Spleen (tissue), 11 donors: ENCODE measurements at regions not wholly inside any gene's neighbourhood (a gene's known extent, or its start where the extent isn't known, plus 50 kb on each side); places are given as distances from the start of the nearest gene placed in this dataset.
"Not testable (repeated sequence)": the region's sequence is repeated elsewhere in the genome, so short reads cannot be mapped to it uniquely, and the experiment has no call there.

Experiments
- DNase-seq: peaks from one replicate; pipeline ENCODE4 v3.0.0-alpha.2; 2020
- H3K27ac ChIP-seq, 8 donors: fragments of 200-600 bp; sonication (generic) in 7 of 8; 1 replicate in 4 of 8; 2 replicates in 4 of 8; pipeline versions ENCODE4 v1.5.0 to v1.8.0; 2016 to 2021; ENCODE audit warnings: inconsistent platforms in 4 of 8, mild to moderate bottlenecking in 4 of 8, moderate library complexity in 1 of 8
- H3K27me3 ChIP-seq, 7 donors: fragments of 200-600 bp; sonication (generic) in 6 of 7; replicated peaks in 1 of 7; 1 replicate in 4 of 7; 2 replicates in 3 of 7; pipeline versions ENCODE4 v1.5.0 to v1.8.0; 2016 to 2021; ENCODE audit warnings: inconsistent platforms in 3 of 7, mild to moderate bottlenecking in 1 of 7
- H3K36me3 ChIP-seq, 6 donors: fragments of 200-600 bp; sonication (generic) in 5 of 6; 1 replicate in 4 of 6; 2 replicates in 2 of 6; pipeline versions ENCODE4 v1.5.0 to v1.8.0; 2016 to 2021; ENCODE audit warnings: inconsistent platforms in 2 of 6
- H3K4me1 ChIP-seq, 6 donors: fragments of 200-600 bp; sonication (generic) in 5 of 6; 1 replicate in 3 of 6; 2 replicates in 3 of 6; pipeline versions ENCODE4 v1.5.0 to v1.8.0; 2016 to 2021; ENCODE audit warnings: inconsistent platforms in 3 of 6
- H3K4me3 ChIP-seq, 8 donors: fragments of 200-600 bp; sonication (generic) in 7 of 8; 1 replicate in 4 of 8; 2 replicates in 4 of 8; pipeline versions ENCODE4 v1.5.0 to v1.8.0; 2016 to 2021; ENCODE audit warnings: inconsistent platforms in 4 of 8, mild to moderate bottlenecking in 4 of 8, moderate library complexity in 2 of 8
- H3K9me3 ChIP-seq, 8 donors: fragments of 200-600 bp; sonication (generic) in 7 of 8; 1 replicate in 4 of 8; 2 replicates in 4 of 8; pipeline versions ENCODE4 v1.5.0 to v1.8.0; 2016 to 2021; ENCODE audit warnings: inconsistent platforms in 4 of 8
- POLR2A ChIP-seq, 3 donors: fragments of 450-650 bp; IDR thresholded peaks; one replicate each; pipeline ENCODE4 v1.5.1; 2017; ENCODE audit warnings: antibody characterized with exemption in 3 of 3, mild to moderate bottlenecking in 1 of 3
- POLR2AphosphoS5 ChIP-seq, 3 donors: sonication (generic); formaldehyde crosslinking; IDR thresholded peaks; one replicate each; pipeline ENCODE4 v1.5.1; 2017; ENCODE audit warnings: antibody characterized with exemption in 3 of 3
- WGBS, 5 donors: extraction: QIAGEN DNeasy Blood & Tissue Kit in 3 of 5; methylation state at CpG; one replicate each; pipeline versions ENCODE4 v1.1.5 to v1.1.7; 2013 to 2018; 5-methylcytosine and 5-hydroxymethylcytosine counted together
- intact Hi-C: fragments of 100-400 bp; cut with DNase I; formaldehyde crosslinking; loops from one replicate; pipeline ENCODE4 v1.15.0; 2023; ENCODE audit warnings: low total_unique reads
- TF ChIP-seq, protein P1 (sequence below), 11 experiments: fragments of 200-600 bp in 7 of 11; fragments of 450-650 bp in 4 of 11; sonication (generic) in 4 of 11; IDR thresholded peaks in 8 of 11; conservative IDR thresholded peaks in 3 of 11; 1 replicate in 7 of 11; 2 replicates in 4 of 11; pipeline versions ENCODE4 v1.4.0 to v1.8.0; 2016 to 2021; ENCODE audit warnings: antibody characterized with exemption in 11 of 11, inconsistent platforms in 4 of 11, mild to moderate bottlenecking in 1 of 11
- donor health status: healthy with polysubstance abuse.
- donor health status: DM: no; HTN: no; CAD: no; lungs with moderate emphysema.
- donor health status: DM: no; HTN: no; CAD: no.
- donor health status: Bipolar disorder and iron deficiency.
- donor health status: healthy.
- donor health status: DM: no; HTN: no; CAD: no.
- donor health status: DM: yes; HTN: yes; CAD: no.

GRCh38 chr15:99818872-99819271 lies 85.6 kb upstream of the LYSMD4 start:
- Histone ChIP-seq H3K9me3 (no peaks in the 10 kb centered on the region), H3K4me3 (no peak overlapping the region), H3K36me3 (peaks cover 0 to 22% (median 0%) of the 10 kb centered on the region in 6 donors), H3K27ac (no peak overlapping the region), H3K4me1 (no peaks in the 10 kb centered on the region), H3K27me3 (no peaks in the 10 kb centered on the region)
- TF ChIP-seq, protein P1, sequence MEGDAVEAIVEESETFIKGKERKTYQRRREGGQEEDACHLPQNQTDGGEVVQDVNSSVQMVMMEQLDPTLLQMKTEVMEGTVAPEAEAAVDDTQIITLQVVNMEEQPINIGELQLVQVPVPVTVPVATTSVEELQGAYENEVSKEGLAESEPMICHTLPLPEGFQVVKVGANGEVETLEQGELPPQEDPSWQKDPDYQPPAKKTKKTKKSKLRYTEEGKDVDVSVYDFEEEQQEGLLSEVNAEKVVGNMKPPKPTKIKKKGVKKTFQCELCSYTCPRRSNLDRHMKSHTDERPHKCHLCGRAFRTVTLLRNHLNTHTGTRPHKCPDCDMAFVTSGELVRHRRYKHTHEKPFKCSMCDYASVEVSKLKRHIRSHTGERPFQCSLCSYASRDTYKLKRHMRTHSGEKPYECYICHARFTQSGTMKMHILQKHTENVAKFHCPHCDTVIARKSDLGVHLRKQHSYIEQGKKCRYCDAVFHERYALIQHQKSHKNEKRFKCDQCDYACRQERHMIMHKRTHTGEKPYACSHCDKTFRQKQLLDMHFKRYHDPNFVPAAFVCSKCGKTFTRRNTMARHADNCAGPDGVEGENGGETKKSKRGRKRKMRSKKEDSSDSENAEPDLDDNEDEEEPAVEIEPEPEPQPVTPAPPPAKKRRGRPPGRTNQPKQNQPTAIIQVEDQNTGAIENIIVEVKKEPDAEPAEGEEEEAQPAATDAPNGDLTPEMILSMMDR (IDR thresholded peaks at IDR 0.05 in 8 of 11, conservative IDR thresholded peaks at IDR 0.05 in 3 of 11): no peak
- no peak for TF ChIP-seq POLR2AphosphoS5 (IDR thresholded peaks at IDR 0.05)
- no peak for TF ChIP-seq POLR2A (IDR thresholded peaks at IDR 0.05)
- intact Hi-C loops: no loop called here
- WGBS, 5 donors: 88 to 98% (median 95%) methylated on average over 3 of the region's 3 CpGs
- no peak for DNase-seq

- H3K27me3 ChIP-seq, H3K27ac ChIP-seq, H3K9me3 ChIP-seq, H3K4me3 ChIP-seq, H3K4me1 ChIP-seq, intact Hi-C loops, DNase-seq: not testable (repeated sequence)
- peaks cover 0 to 35% (median 3%) of the 10 kb centered on the region in 6 donors for H3K36me3 ChIP-seq
- 87 to 100% (median 98%) methylated on average over 2 of the region's 2 CpGs for WGBS, 5 donors
Observed at GRCh38 chr15:99816862-99817261, 83.6 kb upstream of the LYSMD4 start.

DNA sequence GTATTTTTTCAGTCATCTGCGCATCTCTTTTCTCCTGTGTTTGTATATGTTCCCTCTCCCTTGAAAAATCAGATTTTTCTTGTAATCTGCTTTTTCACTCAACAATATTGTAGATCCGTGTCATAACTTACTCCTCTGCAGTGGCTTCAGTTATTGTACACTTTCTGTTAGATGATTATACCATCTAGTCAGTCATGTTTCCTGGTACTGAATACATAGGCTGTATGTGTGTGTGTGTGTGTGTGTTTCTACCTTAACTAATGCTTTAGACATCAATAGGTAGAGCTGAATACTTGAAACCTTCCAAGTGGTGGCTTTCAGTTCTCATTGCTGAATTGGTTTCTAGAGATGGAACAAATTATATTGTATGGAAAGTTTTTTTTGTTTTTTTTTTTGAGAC lies 77.4 kb upstream of the LYSMD4 start:
- H3K36me3 ChIP-seq: peaks cover 0 to 28% (median 3%) of the 10 kb centered on the region in 6 donors
- intact Hi-C loops, H3K4me3 ChIP-seq, H3K27ac ChIP-seq, H3K27me3 ChIP-seq, DNase-seq, H3K9me3 ChIP-seq, H3K4me1 ChIP-seq: not testable (repeated sequence)
- 92 to 95% (median 93%) methylated on average over 2 of the region's 2 CpGs for WGBS, 5 donors

DNA sequence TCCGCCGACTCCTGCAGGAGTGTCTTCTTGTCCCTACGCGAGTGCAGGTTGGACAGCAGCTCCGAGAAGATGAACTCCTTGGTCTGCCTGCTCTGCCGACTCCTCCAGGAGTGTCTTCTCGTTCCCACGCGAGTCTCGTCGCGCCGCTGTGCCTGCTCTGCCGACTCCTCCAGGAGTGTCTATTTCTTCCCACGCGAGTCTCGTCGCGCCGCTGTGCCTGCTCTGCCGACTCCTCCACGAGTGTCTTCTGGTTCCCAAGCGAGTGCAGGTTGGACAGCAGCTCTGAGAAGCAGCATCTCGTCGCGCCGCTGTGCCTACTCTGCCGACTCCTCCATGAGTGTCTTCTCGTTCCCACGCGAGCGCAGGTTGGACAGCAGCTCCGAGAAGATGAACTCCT lies 66.6 kb upstream of the LYSMD4 start:
- DNase-seq, intact Hi-C loops: not testable (repeated sequence)
- 87 to 92% (median 91%) methylated on average over 14 to 33 of the region's 33 CpGs for WGBS, 5 donors

DNA sequence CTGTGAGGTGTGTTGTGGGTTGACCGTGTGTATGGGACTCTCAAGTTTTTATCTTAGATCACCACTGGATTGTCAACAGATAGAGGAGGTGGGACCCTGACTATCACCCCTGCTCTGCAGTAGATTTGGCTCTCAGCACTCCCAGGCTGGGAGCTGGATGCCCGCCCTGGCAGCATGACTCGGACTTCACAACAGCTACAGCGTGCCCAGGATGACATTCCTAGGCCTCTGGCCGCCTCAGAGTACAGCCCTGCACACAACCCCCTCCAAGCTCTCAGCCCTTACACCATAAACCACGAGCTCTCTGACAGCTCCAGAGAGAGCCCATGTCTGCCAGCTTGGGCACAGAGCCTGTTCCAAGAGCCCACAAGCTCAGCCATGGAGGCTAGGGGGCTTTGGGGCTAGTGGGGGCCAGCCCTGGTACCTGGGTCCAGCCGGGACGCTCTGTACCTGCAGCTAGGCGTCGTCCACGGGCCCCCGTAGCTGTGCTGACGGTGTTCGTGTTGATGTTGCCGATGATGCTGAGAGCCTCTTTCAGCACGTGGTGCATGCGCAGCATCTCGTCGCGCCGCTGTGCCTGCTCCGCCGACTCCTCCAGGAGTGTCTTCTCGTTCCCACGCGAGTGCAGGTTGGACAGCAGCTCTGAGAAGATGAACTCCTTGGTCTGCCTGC lies 66.1 kb upstream of the LYSMD4 start:
- H3K4me3 ChIP-seq, H3K27me3 ChIP-seq, intact Hi-C loops, H3K36me3 ChIP-seq, H3K4me1 ChIP-seq, H3K9me3 ChIP-seq, DNase-seq, H3K27ac ChIP-seq: not testable (repeated sequence)
- WGBS, 5 donors: 83 to 89% (median 87%) methylated on average over 16 to 25 of the region's 26 CpGs

More for the DNA sequence above, 66.6 kb upstream of the LYSMD4 start:
- not testable (repeated sequence) for H3K9me3 ChIP-seq, H3K4me1 ChIP-seq, H3K4me3 ChIP-seq, H3K27me3 ChIP-seq, H3K27ac ChIP-seq, H3K36me3 ChIP-seq

DNA sequence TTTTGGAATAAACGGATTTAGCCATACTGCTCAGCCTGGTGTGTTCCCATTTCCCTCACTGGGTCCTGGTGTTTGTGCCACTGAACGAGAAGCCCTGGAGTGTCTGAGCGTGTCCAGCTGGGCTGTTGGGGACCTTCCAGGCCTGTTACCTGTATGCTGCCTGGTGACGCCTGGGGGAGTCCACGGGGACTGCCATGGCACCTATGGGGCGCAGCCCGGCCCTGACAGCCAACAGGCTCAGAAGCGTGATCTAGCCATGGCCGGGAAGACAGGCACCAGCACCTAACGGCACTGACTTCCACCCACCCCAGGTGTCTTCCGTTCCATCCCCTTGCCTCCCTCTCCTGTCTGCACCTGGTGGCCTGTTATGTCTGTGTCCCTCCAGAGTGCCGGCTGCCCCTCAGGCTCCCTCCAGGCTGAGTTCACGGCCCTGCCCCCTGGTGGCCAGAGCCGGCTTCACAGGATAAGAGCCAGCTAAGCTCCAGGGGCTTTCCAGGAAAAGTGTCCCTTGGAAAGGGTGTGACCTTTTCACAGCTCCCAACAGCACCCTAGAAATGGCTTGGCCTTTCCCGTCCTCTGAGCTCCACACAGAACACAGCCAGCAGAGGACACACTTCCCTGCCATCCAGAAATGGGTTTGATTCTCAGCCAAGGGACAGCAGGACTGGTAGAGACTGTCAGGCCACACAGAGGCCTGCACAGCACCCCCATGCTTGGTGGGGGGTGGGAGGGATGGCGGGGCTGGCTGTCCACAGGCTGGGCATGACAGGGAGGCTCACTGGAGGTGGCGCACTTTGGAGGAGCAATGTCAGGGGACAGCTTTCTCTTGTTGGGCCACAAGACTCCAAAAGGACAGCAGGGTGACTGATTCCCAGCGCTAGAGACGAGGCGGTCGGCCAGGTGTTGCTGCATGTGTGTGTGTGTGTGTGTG lies 64.0 kb upstream of the LYSMD4 start:
- WGBS, 5 donors: 55 to 80% (median 74%) methylated on average over 7 to 16 of the region's 21 CpGs
- H3K27me3 ChIP-seq, H3K9me3 ChIP-seq, intact Hi-C loops, H3K4me1 ChIP-seq, H3K36me3 ChIP-seq, H3K27ac ChIP-seq, H3K4me3 ChIP-seq, DNase-seq: not testable (repeated sequence)
- TF ChIP-seq, protein P1 (IDR thresholded peaks at IDR 0.05 in 8 of 11, conservative IDR thresholded peaks at IDR 0.05 in 3 of 11): peak in 5 of 11 experiments; percentile 17 to 35 (median 20)

- H3K27ac ChIP-seq, H3K4me3 ChIP-seq, H3K9me3 ChIP-seq, intact Hi-C loops, H3K4me1 ChIP-seq, H3K36me3 ChIP-seq, H3K27me3 ChIP-seq, DNase-seq: not testable (repeated sequence)
- 88 to 94% (median 91%) methylated on average over 21 of the region's 22 CpGs for WGBS, 5 donors
Observed at GRCh38 chr15:99791881-99792807, 58.9 kb upstream of the LYSMD4 start.

DNA sequence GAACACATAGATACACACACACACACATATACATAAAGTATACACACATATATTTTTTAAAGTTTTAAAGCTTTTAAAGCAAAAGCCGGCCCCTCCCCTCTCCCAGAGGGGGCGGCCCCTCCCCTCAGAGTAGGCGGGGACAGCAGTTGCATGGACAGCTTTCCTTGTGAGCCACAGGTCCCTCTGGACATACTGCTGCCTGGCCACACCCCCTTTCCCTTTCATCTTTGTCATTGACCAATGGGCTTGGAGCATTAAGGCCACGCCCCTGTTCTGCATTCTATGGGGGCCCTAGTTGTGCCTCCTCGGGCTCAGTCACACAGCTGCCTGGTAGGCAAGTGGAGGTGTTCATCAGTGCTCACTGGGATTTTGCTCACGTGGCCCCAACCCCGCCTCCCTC lies 57.5 kb upstream of the LYSMD4 start:
- H3K27me3 ChIP-seq, H3K27ac ChIP-seq, H3K4me3 ChIP-seq, intact Hi-C loops, H3K9me3 ChIP-seq, H3K4me1 ChIP-seq, DNase-seq, H3K36me3 ChIP-seq: not testable (repeated sequence)
- 87 to 94% (median 90%) methylated on average over 7 of the region's 7 CpGs for WGBS, 5 donors
